Neuron (in vitro differentiated cells): ENCODE measurements at regions not wholly inside any gene's neighbourhood (a gene's known extent, or its start where the extent isn't known, plus 50 kb on each side); places are given as distances from the start of the nearest gene placed in this dataset.
"Not testable (repeated sequence)": the region's sequence is repeated elsewhere in the genome, so short reads cannot be mapped to it uniquely, and the experiment has no call there.

ENCODE experiments used
- H2AFZ ChIP-seq: one replicate; pipeline ENCODE4 v1.6.1; 2013; ENCODE audit warnings: low read depth, mild to moderate bottlenecking, inconsistent platforms, low read length, moderate library complexity
- H3K27me3 ChIP-seq: one replicate; pipeline ENCODE4 v1.6.1; 2013; ENCODE audit warnings: low read length; ENCODE audit not compliant: insufficient read depth
- H3K36me3 ChIP-seq: one replicate; pipeline ENCODE4 v1.6.1; 2013; ENCODE audit warnings: low read length; ENCODE audit not compliant: insufficient read depth
- H3K4me1 ChIP-seq: one replicate; pipeline ENCODE4 v1.6.1; 2013; ENCODE audit warnings: low read length; ENCODE audit not compliant: insufficient read depth
- H3K4me3 ChIP-seq: 2 replicates; pipeline ENCODE4 v1.5.1; 2013; ENCODE audit warnings: mild to moderate bottlenecking, low read length, moderate library complexity
- H3K9me3 ChIP-seq: one replicate; pipeline ENCODE4 v1.6.1; 2013; ENCODE audit warnings: low read length

DNA sequence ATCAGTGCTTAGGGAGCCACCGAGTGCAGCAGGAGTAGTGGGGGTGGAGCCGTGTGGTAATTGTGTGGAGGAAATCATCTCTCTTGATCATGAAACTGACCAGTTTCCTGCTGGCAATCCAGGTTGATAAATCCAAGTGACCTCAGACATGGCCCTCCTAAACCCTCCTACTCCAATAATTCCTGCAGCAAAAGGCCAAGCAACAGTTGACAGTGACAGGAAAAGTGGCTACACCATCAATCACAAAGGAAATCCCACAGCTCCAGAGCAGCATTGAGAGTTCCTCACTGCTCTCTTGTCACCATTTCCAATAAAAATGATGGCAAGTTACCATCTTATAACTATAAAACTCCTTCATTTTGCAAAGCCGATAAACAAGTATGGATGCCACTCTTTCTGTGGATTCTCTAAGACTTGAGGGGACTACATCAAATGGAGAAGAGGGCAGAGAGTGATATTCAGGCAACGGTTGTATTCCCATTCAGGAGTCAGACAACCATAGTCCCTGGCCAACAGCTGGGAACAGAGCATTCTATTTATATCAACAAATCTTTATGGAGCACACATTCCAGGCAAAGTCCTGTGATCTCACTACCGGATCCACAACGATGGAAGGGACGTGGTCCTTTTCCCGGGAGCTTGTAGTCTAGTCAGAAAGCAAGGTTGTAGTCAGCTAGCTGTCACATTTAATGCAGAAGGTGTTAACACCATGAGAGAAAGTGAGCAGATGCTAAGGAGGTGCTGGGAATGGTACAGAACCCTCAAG is 312.5 kb upstream of the CTNNB1 start:
- H2AFZ ChIP-seq: no peak overlapping the region
- H3K4me1 ChIP-seq: no peaks in the 10 kb centered on the region
- H3K9me3 ChIP-seq: no peaks in the 10 kb centered on the region
- no peak overlapping the region for H3K4me3 ChIP-seq
- H3K36me3 ChIP-seq: no peaks in the 10 kb centered on the region
- no peaks in the 10 kb centered on the region for H3K27me3 ChIP-seq

DNA sequence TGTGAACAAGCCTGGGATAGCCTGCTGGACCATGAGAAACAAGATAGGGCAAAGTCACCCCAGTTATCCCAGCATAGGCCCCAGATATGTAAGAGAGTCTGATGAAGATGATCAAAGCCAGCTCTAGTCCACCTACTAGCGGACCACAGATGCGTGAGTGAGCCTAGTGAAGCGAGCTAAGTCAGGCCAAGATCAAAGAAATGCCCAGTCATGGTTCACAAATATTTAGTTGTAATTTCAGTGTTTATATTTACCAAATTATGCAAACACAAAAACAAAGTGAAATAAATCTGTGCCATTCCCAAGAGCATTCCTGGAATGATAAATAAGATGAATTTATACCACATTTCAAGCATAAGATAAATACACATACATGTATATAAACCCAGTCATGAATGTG is 308.1 kb upstream of the CTNNB1 start:
- Histone ChIP-seq H3K9me3 (no peaks in the 10 kb centered on the region), H3K4me3 (no peak overlapping the region), H3K36me3 (no peaks in the 10 kb centered on the region), H2AFZ (no peak overlapping the region), H3K27me3 (no peaks in the 10 kb centered on the region), H3K4me1 (no peaks in the 10 kb centered on the region)

DNA sequence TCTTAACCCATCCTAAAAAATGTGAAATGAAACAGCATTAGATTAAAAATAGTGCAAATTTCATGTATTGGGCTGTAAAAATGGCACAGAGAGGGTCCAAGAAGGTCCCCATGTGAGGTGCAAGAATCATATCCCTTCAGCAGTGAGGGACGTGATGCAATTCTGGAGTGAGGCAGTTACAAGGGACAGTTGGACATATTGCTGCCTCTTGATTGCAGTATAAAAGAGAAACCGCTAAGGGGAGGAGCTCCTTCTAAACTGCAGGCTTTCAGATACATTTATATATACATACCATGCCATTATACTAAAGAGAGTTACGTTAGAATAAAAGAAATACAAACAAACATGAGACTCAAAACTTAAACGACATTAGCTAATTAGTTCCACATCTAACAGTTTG is 304.2 kb upstream of the CTNNB1 start:
- Histone ChIP-seq H3K4me3 (no peak overlapping the region), H3K4me1 (no peaks in the 10 kb centered on the region), H2AFZ (no peak overlapping the region), H3K36me3 (no peaks in the 10 kb centered on the region), H3K9me3 (no peaks in the 10 kb centered on the region), H3K27me3 (no peaks in the 10 kb centered on the region)

DNA sequence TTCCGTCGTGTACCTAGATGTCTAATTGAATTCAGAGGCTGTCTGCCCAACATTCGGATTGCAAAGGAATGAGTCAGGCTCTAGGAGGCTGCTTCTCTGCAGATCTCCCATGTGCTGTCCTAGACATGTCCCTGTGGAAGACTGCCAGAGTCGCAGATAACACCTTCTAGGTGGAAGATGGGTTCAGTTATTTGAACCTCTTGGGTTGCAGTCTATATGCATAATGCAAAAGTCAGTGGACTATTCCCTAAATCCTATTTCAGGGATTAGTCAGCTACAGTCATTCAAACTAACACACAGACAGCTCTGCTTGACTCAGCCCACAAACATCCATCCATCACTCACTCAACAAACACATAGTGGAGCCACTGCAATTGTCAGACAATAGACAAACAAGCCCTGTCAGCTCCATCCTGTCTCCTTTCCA is 300.0 kb upstream of the CTNNB1 start:
- Histone ChIP-seq H3K36me3 (no peaks in the 10 kb centered on the region), H3K4me1 (no peaks in the 10 kb centered on the region), H2AFZ (no peak overlapping the region), H3K4me3 (no peak overlapping the region), H3K27me3 (no peaks in the 10 kb centered on the region), H3K9me3 (no peaks in the 10 kb centered on the region)

DNA sequence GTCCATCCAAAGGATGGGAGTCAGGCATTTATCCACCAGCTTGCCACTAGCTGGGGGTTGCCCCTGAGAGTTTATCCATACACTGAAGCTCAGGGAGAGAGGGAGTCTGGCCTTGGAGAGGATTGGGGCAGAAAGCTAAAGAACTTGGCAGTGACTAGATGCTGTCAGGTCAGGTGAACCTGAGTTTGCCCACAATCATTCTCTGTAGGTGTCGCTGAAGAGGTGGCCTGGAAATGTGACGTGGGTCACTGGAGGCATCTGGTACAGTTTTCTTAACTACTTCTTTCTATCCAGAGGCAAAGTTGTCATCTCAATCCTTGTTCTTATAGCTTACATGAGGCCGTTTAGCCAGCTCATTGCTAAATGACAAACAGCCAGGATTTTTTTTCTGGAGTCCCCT is 298.0 kb upstream of the CTNNB1 start:
- Histone ChIP-seq H3K9me3 (no peaks in the 10 kb centered on the region), H3K4me3 (no peak overlapping the region), H3K36me3 (no peaks in the 10 kb centered on the region), H2AFZ (no peak overlapping the region), H3K4me1 (no peaks in the 10 kb centered on the region), H3K27me3 (no peaks in the 10 kb centered on the region)

DNA sequence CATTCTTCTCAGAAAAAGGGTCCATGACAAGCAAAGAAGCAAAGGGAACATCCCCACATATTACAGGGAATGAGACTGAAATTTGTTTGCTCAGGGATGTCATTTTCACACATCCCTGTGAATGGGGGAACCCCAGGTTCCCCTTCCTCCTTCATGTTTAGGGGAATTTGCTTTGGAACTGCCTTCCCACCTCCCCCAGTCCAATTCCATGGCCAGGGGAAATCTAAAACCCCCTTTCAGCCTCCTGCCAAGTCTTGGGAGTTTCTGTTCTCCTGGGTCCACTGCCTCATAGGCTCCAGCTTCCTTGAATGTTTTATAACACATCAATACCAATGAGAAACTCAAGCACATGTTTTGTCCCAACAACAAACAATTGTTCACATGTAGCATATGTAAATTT is 297.5 kb upstream of the CTNNB1 start:
- Histone ChIP-seq H3K27me3 (no peaks in the 10 kb centered on the region), H3K4me3 (no peak overlapping the region), H3K9me3 (no peaks in the 10 kb centered on the region), H2AFZ (no peak overlapping the region), H3K36me3 (no peaks in the 10 kb centered on the region), H3K4me1 (no peaks in the 10 kb centered on the region)

DNA sequence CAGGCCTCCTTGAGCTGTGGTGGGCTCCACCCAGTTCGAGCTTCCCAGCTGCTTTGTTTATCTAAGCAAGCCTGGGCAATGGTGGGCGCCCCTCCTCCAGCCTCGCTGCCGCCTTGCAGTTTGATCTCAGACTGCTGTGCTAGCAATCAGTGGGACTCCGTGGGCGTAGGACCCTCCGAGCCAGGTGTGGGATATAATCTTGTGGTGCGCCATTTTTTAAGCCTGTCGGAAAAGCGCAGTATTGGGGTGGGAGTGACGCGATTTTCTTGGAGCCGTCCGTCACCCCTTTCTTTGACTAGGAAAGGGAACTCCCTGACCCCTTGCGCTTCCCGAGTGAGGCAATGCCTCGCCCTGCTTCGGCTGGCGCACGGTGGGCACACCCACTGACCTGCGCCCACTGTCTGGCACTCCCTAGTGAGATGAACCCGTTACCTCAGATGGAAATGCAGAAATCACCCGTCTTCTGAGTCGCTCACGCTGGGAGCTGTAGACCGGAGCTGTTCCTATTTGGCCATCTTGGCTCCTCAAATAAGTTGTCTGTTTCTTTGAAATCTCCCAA is 291.3 kb upstream of the CTNNB1 start:
- Histone ChIP-seq H3K4me3 (peak overlapping the region; percentile 12), H2AFZ (peak overlapping the region; percentile 61)
- not testable (repeated sequence) for H3K9me3 ChIP-seq, H3K4me1 ChIP-seq, H3K36me3 ChIP-seq, H3K27me3 ChIP-seq

DNA sequence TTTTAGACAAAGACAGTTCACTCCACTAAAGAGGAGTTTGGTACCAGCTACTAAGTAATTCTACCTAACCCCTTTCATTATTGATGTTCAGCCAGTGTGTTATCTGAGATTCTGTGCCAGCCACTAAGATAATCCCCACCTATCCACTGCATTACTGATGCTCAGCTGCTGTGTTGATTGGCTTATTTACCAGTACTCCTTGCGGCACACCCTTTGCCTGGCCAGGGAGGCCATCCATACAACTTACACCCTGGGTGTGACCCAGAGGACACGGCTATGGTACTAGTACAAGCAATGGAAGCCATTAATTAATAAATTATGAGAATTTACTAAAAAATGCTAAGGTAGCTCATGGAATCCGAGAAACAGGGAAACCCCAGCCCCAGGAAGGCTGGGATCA is 290.7 kb upstream of the CTNNB1 start:
- H3K9me3 ChIP-seq: no peaks in the 10 kb centered on the region
- no peak overlapping the region for H2AFZ ChIP-seq
- H3K36me3 ChIP-seq: no peaks in the 10 kb centered on the region
- no peaks in the 10 kb centered on the region for H3K4me1 ChIP-seq
- H3K4me3 ChIP-seq: no peak overlapping the region
- no peaks in the 10 kb centered on the region for H3K27me3 ChIP-seq

DNA sequence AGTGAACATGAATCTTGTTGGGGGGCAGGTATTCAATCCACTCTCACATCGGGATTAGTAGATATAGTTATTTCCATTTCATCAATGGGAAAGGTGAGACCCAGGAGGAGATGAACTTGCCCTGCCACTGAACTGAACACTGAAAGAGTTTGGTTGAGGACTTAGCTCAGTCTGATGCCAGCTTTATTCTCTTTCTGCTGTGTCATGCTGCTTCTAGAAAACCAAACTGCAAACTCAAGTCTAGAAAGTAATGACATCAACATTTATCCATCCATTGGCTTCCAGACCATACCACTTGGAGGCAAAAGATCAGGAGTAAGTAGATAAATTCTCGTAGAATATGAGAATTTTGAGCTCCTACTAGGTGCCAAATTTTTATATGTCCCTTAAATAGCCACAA is 288.0 kb upstream of the CTNNB1 start:
- H3K27me3 ChIP-seq: no peaks in the 10 kb centered on the region
- no peaks in the 10 kb centered on the region for H3K36me3 ChIP-seq
- H3K4me1 ChIP-seq: no peaks in the 10 kb centered on the region
- no peak overlapping the region for H3K4me3 ChIP-seq
- no peaks in the 10 kb centered on the region for H3K9me3 ChIP-seq
- no peak overlapping the region for H2AFZ ChIP-seq

DNA sequence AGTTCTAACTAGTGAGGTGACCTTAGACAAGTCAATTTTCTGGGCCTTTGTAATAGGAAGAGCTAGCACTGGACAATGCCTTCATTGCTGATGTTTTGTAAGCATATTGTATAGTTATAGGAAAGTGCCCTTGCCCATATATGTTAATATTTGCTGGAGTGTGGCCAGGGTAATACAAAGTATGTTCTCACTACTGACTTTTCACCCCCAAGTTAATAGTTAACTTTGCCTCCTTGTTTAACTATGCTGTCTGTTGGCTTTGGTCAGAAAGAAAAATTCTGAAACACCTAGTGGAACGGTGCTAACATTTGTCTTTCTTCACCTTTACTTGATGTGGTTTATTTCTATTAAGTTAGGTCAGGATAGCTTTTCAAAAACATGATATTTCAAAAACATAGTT is 287.4 kb upstream of the CTNNB1 start:
- Histone ChIP-seq H3K4me3 (no peak overlapping the region), H3K4me1 (no peaks in the 10 kb centered on the region), H3K9me3 (no peaks in the 10 kb centered on the region), H2AFZ (no peak overlapping the region), H3K27me3 (no peaks in the 10 kb centered on the region), H3K36me3 (no peaks in the 10 kb centered on the region)

DNA sequence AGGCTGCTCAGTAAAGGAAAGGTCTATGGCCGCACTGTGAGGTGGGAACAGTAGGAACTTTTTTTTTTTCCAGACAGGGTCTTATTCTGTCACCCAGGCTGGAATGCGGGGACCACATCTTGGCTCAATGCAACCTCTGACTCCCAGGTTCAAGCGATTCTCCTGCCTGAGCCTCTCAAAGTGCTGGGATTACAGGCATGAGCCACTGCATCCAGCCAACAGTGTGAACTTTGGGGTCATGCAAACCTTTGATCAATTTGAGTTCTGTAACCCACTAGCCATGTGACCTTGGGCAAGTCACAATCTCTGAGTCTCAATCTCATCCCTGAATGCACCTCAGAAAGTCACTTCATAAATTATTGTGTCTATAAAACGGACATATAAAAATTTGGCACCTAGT is 286.8 kb upstream of the CTNNB1 start:
- H3K27me3 ChIP-seq: no peaks in the 10 kb centered on the region
- H3K4me1 ChIP-seq: no peaks in the 10 kb centered on the region
- H3K9me3 ChIP-seq: no peaks in the 10 kb centered on the region

DNA sequence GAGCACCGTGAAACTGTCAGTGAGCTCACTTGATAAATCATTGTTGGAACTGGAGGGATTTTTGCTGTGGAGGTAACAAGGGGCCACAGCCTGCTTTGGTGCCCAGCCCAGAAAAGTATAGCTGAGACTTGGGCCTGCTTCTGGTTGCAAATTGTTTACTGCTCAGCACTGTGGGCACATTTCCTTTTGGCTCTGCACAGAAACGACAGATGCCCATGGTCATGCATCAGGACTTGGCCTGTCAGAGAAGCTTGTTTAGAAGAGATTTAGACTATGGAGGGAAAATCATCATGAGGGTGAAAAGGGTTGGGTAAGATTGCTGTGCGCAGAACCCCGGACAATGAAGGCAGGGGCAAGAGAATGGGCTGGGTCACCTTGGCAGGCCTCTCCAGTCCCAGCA is 286.1 kb upstream of the CTNNB1 start:
- Histone ChIP-seq H3K36me3 (no peaks in the 10 kb centered on the region), H3K4me1 (no peaks in the 10 kb centered on the region), H3K9me3 (no peaks in the 10 kb centered on the region), H2AFZ (no peak overlapping the region), H3K27me3 (no peaks in the 10 kb centered on the region), H3K4me3 (no peak overlapping the region)

More for the DNA sequence above, 286.8 kb upstream of the CTNNB1 start:
- Histone ChIP-seq H3K4me3 (no peak overlapping the region), H2AFZ (no peak overlapping the region), H3K36me3 (no peaks in the 10 kb centered on the region)

DNA sequence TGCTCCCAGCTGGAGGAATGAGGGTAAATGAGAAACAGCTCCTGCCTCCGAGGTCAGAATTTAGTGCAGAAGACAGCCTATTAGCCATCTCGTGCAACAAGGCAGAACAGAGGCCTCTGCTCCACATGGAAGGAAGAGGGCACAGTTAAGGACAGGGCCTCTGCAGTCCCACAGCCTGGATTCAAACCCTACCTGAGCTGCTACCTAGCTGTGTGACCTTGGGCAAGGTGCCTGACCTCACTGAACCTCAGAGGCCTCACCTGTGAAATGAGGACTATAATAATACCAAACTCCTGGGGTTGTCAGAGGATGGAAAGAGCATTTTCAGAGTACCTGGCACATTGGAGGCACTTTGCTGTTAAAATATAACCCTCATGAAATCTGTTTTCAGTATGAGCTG is 285.7 kb upstream of the CTNNB1 start:
- Histone ChIP-seq H3K36me3 (no peaks in the 10 kb centered on the region), H3K27me3 (no peaks in the 10 kb centered on the region), H2AFZ (no peak overlapping the region), H3K4me1 (no peaks in the 10 kb centered on the region), H3K4me3 (no peak overlapping the region), H3K9me3 (no peaks in the 10 kb centered on the region)

DNA sequence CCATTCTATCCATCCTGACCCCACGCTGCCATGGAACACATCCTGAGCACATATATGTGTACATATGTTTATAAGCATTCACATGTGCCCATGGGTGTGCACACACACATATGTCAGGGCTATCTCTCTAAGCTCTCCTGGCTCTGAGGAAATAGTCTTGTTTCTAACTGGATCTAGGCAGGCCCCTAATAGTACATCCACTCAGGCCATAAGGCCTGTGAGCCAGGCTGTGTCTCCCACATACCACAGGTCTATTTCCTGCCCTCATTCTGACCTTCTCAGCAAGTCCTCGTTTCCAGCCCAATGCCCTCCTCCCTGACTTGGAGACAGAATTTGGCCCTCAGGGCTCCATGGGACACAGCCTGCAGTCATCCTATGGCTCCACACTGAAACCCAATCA is 284.8 kb upstream of the CTNNB1 start:
- Histone ChIP-seq H3K9me3 (no peaks in the 10 kb centered on the region), H3K4me1 (no peaks in the 10 kb centered on the region), H3K4me3 (no peak overlapping the region), H3K36me3 (no peaks in the 10 kb centered on the region), H2AFZ (no peak overlapping the region), H3K27me3 (no peaks in the 10 kb centered on the region)
